ENCODE measurements at regions not wholly inside any gene's neighbourhood (a gene's known extent, or its start where the extent isn't known, plus 50 kb on each side); places are given as distances from the start of the nearest gene placed in this dataset.

DNA sequence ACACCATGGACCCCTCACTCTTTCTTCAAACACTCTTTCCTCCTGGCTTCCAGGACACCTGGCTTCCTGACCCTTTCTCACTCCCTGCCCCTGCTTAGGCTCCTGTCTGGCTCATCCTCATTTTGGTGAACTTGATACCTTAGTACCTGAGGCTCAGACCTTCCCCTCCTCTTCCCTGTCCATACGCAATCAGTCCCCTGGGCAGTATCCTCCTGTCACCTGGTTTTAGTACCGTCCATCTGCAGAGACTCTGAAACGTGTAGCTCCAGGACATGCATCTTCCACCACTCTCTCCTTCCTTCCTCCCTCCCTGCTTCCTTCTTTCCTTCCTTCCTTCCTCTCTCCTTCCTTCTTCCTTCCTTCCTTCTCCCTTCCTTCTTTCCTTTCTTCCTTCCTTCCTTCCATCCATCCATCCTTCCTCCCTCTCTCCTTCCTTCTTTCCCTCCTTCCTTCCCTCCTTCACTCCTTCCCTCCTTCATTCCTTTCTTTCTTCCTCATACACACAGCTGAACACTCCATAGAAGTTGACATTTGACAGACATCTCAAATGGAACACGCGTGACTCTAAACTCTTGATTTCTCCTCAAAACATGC lies 1488.6 kb downstream of the TBC1D22A start:
- DNase-seq (ENCODE audit: low spot score): no peak
- no peak for TF ChIP-seq CTCF (IDR thresholded peaks at IDR 0.05)

DNA sequence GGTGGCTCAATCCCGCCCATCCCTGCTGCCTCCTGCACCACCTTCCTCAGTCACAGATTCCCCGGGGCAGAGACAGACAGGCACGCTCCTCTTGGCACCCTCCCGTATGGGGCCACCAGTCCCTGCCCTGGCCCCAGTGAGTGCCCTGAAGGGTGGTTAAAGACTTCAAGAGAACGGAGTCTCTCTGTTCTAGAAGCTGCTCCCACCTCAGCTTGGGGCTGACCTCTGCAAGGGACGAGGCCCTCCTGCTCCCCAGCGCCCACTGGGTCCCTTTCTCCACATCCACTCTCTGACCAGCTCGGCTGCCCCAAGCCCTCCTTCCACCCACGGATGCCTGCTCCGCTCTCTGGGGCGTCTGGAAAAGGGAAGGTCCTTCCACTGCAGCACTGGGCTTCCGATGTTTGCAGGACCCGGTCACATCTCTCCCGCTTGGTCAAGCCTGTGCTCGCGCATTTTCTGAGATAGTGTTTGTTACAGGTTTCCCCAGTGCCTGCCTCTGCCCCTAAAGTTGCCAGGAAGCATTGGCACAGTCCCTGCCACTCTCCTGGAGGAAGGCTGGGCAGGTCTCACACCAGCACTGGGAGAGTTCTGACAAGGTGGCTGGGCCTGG lies 1487.9 kb downstream of the TBC1D22A start:
- DNase-seq (ENCODE audit: low spot score): no peak
- Histone ChIP-seq H3K4me3 (no peak overlapping the region), H3K27ac (no peak overlapping the region)
- no peak for TF ChIP-seq CTCF (IDR thresholded peaks at IDR 0.05)

More for the DNA sequence above, 1488.6 kb downstream of the TBC1D22A start:
- no peak overlapping the region for H3K4me3 ChIP-seq
- H3K27ac ChIP-seq: no peak overlapping the region

DNA sequence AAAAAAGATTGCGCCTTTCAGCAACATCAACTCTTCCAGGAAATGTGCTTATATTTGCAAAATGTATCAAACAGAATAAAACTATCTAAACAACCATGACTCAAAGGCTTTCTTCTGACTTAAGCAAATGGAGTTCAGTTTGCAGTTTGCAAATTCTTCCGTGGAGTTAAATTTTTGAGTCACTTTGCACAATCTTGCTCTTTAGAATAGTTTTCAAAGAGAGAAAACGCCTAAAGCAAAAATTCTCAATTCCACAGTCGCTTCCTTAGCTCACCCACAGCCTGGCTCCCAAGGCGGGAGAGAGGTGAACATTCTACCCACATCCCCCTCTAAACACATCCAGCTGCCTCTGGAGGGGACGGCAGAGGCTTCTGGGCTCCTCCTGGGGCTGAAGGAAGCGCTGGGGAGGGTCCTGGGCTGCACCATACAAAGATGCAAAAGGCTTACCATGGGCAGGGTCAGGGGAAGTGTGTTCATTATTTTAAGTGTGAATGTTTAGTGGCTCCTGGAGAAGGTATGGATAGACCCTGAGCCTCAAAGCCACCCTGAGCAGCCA lies 1487.3 kb downstream of the TBC1D22A start:
- no peak for DNase-seq (ENCODE audit: low spot score)
- Histone ChIP-seq H3K27ac (no peak overlapping the region), H3K4me3 (no peak overlapping the region)
- no peak for TF ChIP-seq CTCF (IDR thresholded peaks at IDR 0.05)

DNA sequence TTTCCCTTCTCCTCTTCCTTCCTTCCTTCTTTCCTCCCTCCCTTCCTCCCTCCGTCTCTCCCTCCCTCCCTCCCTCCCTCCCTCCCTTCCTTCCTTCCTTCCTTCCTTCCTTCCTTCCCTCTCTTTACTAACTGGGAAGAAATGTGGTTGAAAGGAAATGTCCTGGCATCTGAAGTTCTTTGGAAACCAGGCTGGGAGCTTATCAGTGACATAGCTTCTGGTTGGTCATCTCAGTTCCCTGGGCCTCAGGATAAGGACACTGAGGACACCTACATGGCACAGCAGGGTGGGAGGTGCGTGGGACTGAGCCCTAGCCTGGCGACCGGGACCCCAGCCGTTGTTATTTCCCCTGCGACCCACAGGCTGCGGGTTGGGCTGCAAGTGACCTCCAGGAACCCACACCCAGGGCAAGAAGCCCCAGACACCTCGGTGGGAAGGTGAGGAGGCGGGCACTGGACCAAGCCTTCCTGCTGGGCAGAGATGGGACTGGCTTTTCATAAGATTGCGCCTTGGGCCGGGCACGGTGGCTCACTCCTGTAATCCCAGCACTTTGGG lies 1486.5 kb downstream of the TBC1D22A start:
- no peak overlapping the region for H3K4me3 ChIP-seq
- H3K27ac ChIP-seq: no peak overlapping the region
- TF ChIP-seq CTCF (IDR thresholded peaks at IDR 0.05): no peak
- no peak for DNase-seq (ENCODE audit: low spot score)

GRCh38 chr22:48247829-48248228 lies 1485.4 kb downstream of the TBC1D22A start:
- TF ChIP-seq CTCF (IDR thresholded peaks at IDR 0.05): no peak
- Histone ChIP-seq H3K27ac (no peak overlapping the region), H3K4me3 (no peak overlapping the region)
- DNase-seq (ENCODE audit: low spot score): no peak

DNA sequence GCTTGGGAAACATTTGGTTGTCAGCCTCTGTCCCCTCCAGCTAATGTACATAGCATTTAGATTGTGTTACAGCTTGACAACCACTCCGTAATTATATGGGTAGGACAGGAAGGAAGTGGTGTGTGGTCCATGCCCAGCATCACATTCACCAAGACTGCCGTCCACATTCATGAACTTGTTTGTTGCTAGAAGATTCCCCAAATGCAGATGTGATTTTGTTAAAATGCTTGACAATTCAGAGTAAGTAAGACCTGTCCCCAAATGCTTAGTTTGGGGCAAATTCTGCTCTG lies 1482.7 kb downstream of the TBC1D22A start:
- no peak for DNase-seq (ENCODE audit: low spot score)
- no peak overlapping the region for H3K4me3 ChIP-seq
- no peak overlapping the region for H3K27ac ChIP-seq
- no peak for TF ChIP-seq CTCF (IDR thresholded peaks at IDR 0.05)
